ENCODE measurements at regions not wholly inside any gene's neighbourhood (a gene's known extent, or its start where the extent isn't known, plus 50 kb on each side); places are given as distances from the start of the nearest gene placed in this dataset.

DNA sequence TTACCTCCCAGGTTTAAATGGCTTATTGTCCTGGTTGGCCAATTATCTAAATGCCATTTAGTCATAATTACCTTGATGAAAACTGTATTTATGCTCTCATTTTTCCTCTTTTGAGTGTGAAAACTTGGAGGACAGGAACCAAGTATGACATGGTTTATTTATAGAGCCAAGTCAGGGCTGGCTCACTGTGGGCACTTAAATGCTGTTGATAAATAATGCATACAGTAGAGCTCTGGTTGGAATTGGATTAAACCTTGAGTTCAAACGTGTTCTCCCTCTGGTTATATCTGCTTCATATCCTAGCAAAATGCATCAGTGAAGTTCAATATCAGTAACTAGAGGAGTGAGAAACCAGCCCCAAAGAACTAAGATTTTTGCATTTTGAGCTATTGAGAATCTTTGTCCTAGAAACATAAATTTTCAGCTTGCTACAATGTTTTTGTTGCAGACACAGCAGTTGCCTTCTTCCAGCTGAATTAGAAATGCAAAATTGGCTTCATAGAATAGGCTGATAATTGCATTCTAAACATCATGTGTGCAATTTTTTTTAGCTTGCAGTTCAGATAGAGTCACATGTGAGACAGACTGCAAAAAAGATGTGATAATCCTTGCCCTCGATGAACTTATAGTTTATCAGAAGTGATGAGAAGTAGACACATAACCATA is 255.8 kb downstream of the BTBD3 start:
- H3K27ac ChIP-seq, result no peak overlapping the region
- H3K4me3 ChIP-seq, result no peak overlapping the region

DNA sequence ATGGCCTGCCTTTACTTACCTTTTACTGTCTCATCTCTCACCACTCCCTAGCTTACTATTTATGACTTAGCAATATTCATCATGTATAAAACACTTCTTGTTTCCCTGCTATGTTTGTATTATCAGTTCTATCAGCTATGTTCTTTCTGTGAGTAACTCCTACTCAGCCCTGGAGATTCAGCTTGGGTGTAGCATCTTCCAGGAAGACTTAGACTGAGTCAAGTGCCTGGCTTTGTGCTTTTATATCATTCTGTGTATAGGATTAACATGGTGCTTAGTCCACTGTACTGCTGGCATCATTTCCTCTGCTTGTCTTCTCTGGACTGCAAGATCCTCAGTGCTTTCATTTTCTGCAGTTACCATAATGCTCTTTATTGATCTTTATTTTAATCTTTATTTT is 257.8 kb downstream of the BTBD3 start:
- Histone ChIP-seq H3K4me3 (no peak overlapping the region), H3K27ac (no peak overlapping the region)

DNA sequence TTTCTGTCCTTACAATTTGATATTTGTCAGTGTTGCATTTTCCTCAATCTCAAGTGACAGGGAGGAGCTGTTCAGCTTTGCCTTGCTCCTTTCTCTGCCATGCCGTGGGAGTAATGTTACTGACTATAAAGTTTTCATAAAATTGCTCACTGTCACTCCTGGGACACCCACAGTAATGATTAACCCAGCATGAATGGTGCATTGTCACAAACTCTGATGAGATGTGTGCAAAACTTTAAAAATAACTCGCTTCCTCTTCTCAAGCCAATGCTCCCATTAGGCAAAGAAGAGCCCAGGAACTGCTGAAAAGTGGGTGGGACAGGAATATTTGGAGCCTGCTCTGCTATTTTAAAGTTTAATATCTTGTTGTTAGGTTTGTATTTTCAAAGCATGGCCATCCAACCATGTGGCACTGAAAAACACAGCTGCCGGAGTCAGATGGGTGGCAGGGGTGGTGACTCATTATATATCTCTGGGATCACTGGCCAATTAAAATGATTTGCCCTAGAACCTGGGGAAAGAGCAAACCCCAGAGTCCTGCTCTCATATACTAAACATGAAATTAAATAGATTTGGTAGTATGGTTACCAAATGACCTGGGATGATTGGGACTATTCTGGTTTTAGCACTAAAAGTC is 260.1 kb downstream of the BTBD3 start:
- Histone ChIP-seq H3K4me3 (no peak overlapping the region), H3K27ac (no peak overlapping the region)

DNA sequence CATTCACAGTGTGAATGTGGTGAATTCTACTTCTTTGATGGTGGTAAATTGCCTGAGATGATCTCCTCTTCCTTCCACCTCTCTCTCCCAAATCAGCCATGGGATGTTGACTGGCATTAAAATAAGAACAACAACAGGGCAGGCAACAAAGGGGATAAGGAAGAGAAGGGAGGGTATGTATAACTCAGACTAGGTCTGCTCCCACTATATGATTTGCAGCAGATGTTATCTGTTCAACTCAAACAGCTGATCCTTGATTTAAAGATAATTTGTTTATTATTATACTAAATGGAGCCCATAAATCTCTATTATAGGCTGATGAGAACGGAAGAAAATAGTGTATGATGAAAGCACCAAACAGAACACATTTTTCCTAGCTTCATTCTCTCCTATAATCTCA is 262.0 kb downstream of the BTBD3 start:
- Histone ChIP-seq H3K4me3 (no peak overlapping the region), H3K27ac (no peak overlapping the region)

DNA sequence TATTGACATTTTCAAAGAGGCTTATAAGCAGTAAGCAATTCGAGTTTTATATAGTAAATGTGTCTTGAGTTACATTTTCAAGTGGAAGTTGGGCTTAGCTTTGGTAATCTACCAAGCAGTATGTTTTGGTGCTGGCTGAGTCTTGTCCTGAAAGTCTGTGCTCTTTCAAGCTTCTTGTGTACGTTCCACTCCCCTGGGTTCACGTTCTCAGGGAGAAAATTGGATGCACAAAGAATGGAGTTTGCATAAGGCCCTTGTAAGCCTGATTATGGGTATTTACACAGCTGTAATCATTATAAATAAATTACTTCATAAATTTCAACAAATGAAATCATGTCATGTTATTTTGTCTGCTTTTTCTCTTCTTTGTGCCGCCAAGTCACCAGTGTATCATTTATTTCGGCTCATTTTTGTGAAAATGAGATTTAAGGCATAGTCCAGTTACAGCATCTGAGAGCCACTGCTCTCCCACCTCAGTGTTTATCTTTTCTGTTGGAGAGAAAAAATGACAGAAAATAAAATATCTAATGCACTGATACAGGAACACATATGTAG is 262.5 kb downstream of the BTBD3 start:
- Histone ChIP-seq H3K4me3 (no peak overlapping the region), H3K27ac (no peak overlapping the region)

DNA sequence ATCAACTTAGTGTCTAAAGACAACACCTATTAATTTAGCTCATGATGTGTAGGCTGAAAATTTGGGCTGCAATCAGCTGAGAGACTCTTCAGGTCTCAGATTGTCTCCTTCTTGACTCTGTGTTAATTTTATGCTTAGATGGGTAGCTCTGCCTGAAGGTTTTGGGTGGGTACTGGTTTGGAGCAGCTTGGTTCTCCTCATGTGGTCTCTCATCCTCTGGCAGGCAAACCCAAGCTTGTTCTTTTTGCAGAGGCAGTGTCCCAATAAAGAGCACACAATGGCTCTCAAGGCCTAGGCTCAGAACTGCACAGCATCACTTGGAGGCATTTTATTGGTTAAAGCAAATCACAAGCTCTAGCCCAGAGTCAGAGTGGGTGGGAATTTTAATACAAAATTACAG is 280.6 kb downstream of the BTBD3 start:
- Histone ChIP-seq H3K27ac (no peak overlapping the region), H3K4me3 (no peak overlapping the region)

DNA sequence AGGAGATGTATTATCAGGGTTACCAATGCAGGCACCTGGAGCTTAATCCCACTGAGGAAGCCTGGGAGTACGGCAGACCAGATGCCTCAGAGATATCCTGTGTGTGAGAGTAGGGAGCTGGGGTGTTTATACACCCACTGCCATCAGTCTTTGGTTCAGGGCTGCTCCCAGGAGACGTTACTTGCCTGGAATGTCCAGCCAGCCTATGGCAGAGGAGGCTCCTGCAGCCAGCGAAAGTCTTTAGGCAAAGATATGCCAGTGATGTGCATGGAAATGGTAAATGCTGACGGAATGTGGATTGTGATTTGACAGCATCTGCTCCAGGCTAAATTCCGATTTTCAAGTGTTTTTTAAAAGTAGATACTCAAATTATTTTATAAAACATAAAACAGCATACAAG is 282.0 kb downstream of the BTBD3 start:
- Histone ChIP-seq H3K4me3 (no peak overlapping the region), H3K27ac (no peak overlapping the region)

DNA sequence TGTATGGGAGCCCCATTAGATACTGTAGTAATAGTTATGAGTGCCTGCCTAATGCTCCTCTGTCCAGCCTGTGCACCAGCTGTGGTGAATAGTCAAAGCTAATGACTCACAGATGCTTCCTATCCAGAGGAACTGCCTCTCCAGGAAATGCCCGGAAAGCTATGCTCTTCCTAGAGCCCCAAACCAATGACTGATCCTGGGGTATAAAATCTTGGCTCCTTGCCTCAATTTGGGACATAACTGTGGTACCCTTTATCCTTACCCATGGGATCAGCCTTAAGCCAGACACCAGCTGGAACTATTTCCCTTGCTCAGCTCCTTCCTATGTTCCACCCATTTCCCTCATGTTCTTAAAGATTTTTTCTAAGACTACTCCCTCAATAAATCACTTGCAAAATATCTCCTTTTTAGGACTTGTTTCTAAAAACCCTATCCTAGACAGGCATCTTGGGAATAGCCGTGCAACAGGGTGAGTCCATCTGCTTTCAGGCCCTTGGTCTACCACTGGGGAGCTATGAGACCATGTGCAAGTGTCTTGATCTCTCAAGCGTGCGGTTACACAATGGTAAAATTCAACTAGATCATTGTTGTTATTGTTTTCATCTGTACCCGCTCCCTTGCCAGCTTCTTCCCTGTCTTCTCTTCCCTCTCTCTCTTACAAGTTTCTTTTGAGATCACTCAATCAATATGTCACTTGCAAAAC is 283.7 kb downstream of the BTBD3 start:
- Histone ChIP-seq H3K4me3 (no peak overlapping the region), H3K27ac (no peak overlapping the region)

DNA sequence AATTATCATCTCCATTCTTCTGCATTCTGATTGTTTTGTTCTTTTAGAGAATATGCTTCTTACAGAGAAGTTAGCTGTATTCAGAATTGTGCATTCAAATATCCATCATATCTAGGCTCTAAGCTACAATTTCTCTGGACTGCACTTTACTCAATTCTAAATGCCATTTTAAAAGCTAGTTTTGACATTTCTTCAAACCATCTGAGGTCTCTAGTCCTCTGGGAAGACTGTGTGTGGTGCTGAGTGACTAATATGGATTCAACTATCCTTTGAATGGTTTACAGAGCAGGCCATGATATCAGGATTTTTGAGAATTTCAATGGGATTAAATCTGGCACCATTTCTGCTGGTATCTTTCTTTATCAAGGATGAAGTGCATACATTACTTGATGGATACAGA is 285.7 kb downstream of the BTBD3 start:
- H3K4me3 ChIP-seq, result no peak overlapping the region

DNA sequence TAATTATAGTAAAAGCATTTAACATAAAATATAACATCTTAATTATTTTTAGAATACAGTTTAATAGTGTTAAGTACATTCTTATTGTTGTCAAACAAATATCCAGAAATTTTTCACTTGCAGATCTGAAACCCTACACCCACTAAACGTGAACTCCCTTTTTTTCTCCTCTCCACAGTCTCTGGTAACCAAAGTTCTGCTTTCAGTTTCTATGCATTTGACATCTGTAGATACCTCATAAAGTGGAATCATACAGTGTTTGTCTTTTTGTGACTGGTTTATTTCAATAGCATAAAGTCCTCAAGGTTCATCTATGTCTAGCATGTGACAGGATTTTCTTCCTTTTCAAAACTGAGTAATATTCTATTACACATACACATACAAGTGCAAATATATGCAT is 286.3 kb downstream of the BTBD3 start:
- Histone ChIP-seq H3K27ac (no peak overlapping the region), H3K4me3 (no peak overlapping the region)

More for the DNA sequence above, 285.7 kb downstream of the BTBD3 start:
- no peak overlapping the region for H3K27ac ChIP-seq

DNA sequence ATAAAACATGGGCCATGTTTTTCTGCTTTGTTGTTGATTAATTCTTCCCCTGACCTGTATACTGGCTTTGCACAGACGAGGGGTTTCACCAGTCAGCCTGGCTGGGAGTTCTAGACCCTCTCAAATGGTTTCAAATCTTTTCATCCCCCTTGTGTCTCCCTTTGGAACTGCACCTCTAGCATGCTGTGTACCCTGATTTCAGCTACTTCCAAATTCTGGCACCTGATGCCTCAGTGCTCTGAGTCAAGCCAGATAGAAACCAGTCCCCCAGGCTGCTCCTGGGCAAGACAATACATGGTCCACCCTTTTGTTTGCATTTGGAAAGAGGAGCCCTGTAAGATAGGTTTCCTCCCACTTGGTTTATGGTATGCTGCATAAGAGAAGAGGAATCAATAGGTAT is 290.2 kb downstream of the BTBD3 start:
- no peak overlapping the region for H3K4me3 ChIP-seq
- no peak overlapping the region for H3K27ac ChIP-seq

DNA sequence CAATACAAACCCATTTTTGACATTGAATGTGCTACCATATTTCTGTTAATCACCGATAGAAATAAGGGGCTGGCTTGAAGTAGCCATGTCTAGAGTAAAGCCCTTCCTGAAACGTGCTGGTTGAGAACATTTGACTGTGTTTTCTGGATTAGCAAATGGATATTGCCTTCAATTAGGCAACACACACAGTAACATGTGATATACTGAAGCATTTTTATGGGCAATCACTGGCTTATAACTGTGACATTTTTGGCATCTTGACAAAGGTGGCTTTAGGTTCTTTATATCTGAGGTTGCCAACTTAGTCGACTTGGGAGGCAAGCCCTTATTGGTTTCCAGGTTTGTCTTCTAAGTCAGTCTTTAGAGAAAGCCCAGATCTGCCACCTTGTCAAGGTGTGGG is 292.9 kb downstream of the BTBD3 start:
- H3K4me3 ChIP-seq, result no peak overlapping the region
- no peak overlapping the region for H3K27ac ChIP-seq

DNA sequence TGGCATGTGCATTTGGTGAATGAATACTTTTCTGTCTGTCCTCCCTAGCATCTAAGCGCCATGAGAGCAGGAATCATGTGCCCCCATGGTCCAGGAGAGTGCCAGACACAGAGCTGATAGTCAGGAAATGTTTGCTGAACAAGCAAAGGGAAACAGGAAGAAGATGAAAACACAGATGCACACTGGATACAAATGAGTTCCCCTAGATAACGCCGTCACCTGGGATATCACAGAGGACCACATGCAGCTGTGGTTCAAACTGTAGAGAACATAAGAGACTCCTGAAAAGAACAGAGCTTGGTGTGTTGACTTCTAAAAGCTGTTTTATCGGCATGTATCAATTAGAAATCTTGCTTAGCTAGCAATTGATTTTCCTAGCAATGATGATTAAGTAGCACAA is 293.7 kb downstream of the BTBD3 start:
- no peak overlapping the region for H3K4me3 ChIP-seq
- no peak overlapping the region for H3K27ac ChIP-seq

DNA sequence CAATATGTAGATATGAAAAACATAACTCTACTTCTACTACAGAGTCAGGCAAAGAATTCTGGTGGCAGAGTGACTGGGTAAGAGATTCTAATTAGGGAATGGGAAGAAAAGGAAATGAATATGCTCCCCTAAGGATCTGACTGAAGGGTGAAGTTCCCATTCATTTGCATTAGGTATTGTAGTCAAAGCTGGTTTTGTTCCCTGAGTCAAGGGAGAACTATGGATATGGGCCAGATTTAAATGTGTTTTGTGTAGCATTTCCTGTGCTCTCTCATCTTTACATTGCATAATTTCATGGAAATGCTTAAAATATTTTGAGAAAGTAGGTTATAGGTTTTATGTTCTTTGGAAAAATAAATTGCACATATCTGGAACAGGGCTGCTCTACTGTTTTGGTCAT is 299.7 kb downstream of the BTBD3 start:
- no peak overlapping the region for H3K27ac ChIP-seq
- H3K4me3 ChIP-seq, result no peak overlapping the region

DNA sequence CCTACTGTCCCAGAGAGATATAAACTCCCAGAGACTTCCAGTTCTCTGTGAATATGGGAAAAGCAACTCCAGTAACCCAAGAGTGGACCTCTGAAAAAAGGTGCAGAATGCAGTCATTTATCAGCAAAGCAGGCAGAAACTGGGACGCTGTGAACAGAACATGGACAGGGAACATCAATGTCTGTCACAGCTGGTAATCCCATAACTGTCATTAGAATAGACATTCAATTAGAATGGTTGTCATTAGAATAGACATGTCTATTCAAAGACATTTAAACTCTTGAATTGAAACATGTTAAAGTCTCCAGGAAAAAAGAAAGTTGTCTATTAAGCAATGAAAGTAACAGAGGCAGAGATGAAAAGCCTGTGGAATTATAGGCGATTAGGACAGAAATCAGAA is 302.1 kb downstream of the BTBD3 start:
- Histone ChIP-seq H3K27ac (no peak overlapping the region), H3K4me3 (no peak overlapping the region)

DNA sequence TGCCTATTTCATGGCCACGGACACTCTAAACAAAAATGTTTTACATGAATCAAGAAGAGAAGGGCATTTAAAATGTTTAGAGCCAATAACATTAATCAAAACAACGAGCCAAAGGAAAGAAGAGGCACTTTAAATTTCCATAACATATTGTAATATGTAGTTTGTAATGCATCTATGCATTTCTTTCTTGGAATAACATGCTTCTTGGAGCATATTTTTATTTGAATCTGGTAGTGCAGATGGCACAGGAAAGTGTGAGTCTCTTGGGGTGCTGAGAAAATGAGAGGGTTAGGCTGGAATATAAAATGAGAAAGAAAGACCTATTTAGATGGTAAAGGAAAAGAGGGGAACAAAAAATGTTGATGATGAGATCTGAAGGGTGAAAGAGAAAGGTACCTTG is 305.4 kb downstream of the BTBD3 start:
- Histone ChIP-seq H3K4me3 (no peak overlapping the region), H3K27ac (no peak overlapping the region)

DNA sequence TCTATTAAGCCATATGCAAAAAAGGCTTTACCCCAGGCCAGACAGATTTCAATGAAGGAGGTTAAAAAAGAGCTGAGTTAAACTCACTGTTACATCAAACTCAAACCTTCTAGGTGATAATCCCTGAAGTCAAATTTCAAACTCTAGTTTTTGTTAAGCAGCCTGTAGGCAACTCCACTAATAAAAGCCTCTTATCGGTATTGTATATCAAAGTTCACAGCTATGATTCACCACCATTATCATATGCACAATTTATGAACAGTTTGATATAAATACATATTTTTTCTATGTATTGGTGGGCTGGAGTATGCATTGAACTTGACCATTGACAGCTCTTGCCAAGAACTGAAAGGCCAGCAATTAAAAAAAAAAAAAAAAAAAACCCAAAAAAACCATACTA is 308.2 kb downstream of the BTBD3 start:
- Histone ChIP-seq H3K27ac (no peak overlapping the region), H3K4me3 (no peak overlapping the region)

DNA sequence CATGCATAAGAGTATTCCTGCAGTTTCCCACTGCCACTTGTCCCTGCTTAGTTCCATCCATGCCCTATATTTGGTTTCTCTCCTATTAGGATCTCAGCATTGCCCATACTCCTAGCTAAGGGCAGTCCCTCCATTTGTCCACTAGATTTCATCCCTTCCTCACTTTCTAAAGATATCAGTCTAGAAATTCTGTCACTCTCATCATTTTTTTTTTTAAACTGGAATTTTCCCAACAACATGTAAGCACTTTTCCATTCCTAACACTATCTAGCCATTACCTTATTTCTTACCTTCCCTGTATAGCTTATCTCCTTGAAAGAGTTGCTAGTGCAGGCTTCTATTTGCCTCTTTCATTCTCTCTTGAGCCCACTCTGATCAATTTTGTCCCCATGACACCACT is 312.2 kb downstream of the BTBD3 start:
- Histone ChIP-seq H3K27ac (no peak overlapping the region), H3K4me3 (no peak overlapping the region)

DNA sequence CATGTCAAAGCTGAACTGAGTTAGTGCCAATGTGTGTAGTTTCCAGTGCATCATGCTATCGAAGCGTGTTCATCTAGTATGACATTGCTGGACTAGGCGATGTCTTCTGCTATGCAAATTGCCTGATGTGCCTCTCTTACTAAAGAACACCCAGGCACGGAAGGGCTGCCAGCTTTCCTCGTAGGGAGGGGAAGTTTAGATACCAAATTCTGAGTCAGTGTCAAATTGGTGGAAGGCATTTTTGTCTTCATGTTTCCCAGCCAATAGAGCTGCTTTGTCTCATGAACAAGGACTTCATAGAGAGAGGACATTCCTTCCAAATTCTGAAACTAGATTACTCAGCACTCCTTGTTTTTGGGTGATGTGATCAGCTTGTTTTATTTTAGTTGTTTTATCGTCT is 320.1 kb downstream of the BTBD3 start:
- Histone ChIP-seq H3K27ac (peak overlapping the region in 1 of 21 experiments; percentile 14), H3K4me3 (no peak overlapping the region)

DNA sequence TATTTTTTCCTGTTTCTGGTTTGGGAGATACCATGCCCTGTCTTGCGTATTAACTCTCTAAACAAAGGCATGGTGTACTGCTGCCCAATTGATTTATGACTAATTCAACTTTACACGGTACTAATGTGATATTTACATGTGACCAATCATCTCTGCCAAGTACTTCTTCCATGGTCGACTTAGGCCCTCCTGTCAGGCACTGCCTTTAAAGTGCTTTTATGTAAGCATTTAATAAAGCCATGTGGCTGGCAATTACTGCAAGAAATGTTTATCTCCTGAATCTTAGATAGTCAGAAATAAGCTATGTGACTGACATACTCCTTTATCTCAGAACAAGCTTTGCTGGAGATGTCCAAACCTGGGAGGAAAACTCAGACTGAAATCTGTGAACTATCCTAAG is 323.4 kb downstream of the BTBD3 start:
- Histone ChIP-seq H3K27ac (no peak overlapping the region), H3K4me3 (no peak overlapping the region)

DNA sequence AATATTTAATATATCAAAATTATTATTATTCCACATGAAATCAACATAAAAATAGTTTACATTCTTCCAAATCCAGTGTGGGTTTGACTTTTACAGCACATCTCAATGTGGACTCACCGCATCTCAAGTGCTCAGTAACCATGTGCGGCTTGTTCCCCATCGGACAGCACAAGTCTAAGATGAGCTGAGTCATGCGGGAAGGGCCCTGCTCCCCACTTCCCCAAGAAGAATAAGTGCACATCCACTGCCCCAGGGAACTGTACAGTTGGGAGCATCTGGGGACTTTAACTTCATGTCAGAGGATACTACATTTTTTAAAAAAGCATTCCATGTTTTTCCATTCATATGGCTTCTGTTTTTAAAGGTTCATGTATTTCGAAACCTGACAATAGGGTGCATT is 325.6 kb downstream of the BTBD3 start:
- H3K27ac ChIP-seq, result no peak overlapping the region
- H3K4me3 ChIP-seq, result no peak overlapping the region
